Kidney (tissue), 13 donors: ENCODE measurements at regions not wholly inside any gene's neighbourhood (a gene's known extent, or its start where the extent isn't known, plus 50 kb on each side); places are given as distances from the start of the nearest gene placed in this dataset.

Experiments
- DNase-seq, 5 donors: peaks; one replicate each; pipeline ENCODE4 v3.0.0-alpha.2; 2013 to 2020
- FAIRE-seq: peaks from 2 replicates; lab custom pipeline; 2012; peaks lifted over from hg19 to GRCh38; lab: Jason Lieb, UNC
- H3K27ac ChIP-seq, 2 donors: one replicate each; pipeline ENCODE4 v1.7.0; 2013; ENCODE audit warnings: low read depth in 2 of 2, low read length in 2 of 2, inconsistent platforms in 1 of 2
- H3K27me3 ChIP-seq: one replicate; pipeline ENCODE4 v1.7.1; 2013; ENCODE audit warnings: low read length, inconsistent platforms; ENCODE audit not compliant: control insufficient read depth, insufficient read depth
- H3K36me3 ChIP-seq, 3 donors: one replicate each; pipeline versions ENCODE4 v1.7.0 to v1.7.1; 2013; ENCODE audit warnings: low read length in 3 of 3, control low read depth in 1 of 3, inconsistent platforms in 1 of 3; ENCODE audit not compliant: insufficient read depth in 3 of 3, control insufficient read depth in 2 of 3
- H3K4me1 ChIP-seq, 3 donors: one replicate each; pipeline versions ENCODE4 v1.7.0 to v1.7.1; 2013; ENCODE audit warnings: low read length in 3 of 3, inconsistent platforms in 1 of 3, low read depth in 1 of 3; ENCODE audit not compliant: control insufficient read depth in 2 of 3, insufficient read depth in 2 of 3
- H3K4me3 ChIP-seq, 3 donors: one replicate each; pipeline versions ENCODE4 v1.7.0 to v1.8.1; 2013; ENCODE audit warnings: low read length in 3 of 3, control low read depth in 1 of 3, inconsistent platforms in 1 of 3
- H3K9ac ChIP-seq, 3 donors: one replicate each; pipeline versions ENCODE4 v1.7.0 to v1.7.1; 2013; ENCODE audit warnings: low read length in 3 of 3, control low read depth in 1 of 3, inconsistent platforms in 1 of 3
- H3K9me3 ChIP-seq, 3 donors: one replicate each; pipeline versions ENCODE4 v1.7.0 to v1.7.1; 2013; ENCODE audit warnings: low read length in 3 of 3, control low read depth in 1 of 3, inconsistent platforms in 1 of 3; ENCODE audit not compliant: control insufficient read depth in 2 of 3, insufficient read depth in 1 of 3
- intact Hi-C: fragments of 100-400 bp; cut with DNase I; formaldehyde crosslinking; loops from one replicate; pipeline ENCODE4 v1.11.1; 2022
- TF ChIP-seq, protein P1 (sequence below): IDR thresholded peaks from 3 replicates; pipeline ENCODE4 v1.5.1; 2012; ENCODE audit warnings: mild to moderate bottlenecking, moderate library complexity, borderline replicate concordance; ENCODE audit not compliant: insufficient read depth; ENCODE audit errors: extremely low read depth
- donor health status: control.
- donor health status: control.
- donor health status: control.
- donor health status: control.
- donor health status: control.
- donor health status: DM: yes; HTN: yes; CAD: no.
- donor health status: Normal renal cell carcinoma (clear cell type).

DNA sequence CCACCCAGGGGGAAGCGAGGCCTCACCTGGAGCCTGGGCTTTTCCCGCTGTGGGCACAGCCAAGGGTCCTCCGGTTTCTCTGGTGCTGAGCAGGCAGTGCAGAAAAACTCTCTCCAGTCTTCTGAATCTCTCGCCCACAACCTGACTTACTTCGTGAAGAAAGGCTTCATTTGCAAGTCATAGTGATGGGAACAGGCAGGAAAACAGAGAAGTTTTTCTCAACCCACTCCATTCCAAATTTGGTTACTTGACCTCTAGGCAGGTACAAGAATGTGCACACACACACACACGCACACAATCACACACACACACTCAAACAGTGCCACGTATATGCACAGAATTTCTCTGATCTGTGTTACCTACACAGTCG is 524.5 kb downstream of the CD83 start:
- TF ChIP-seq, protein P1, sequence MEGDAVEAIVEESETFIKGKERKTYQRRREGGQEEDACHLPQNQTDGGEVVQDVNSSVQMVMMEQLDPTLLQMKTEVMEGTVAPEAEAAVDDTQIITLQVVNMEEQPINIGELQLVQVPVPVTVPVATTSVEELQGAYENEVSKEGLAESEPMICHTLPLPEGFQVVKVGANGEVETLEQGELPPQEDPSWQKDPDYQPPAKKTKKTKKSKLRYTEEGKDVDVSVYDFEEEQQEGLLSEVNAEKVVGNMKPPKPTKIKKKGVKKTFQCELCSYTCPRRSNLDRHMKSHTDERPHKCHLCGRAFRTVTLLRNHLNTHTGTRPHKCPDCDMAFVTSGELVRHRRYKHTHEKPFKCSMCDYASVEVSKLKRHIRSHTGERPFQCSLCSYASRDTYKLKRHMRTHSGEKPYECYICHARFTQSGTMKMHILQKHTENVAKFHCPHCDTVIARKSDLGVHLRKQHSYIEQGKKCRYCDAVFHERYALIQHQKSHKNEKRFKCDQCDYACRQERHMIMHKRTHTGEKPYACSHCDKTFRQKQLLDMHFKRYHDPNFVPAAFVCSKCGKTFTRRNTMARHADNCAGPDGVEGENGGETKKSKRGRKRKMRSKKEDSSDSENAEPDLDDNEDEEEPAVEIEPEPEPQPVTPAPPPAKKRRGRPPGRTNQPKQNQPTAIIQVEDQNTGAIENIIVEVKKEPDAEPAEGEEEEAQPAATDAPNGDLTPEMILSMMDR = no peak
- intact Hi-C loops = no loop called here
- Histone ChIP-seq H3K4me1 (peaks cover 0 to 9% (median 2%) of the 10 kb centered on the region in 3 donors), H3K4me3 (no peak overlapping the region), H3K36me3 (no peaks in the 10 kb centered on the region), H3K27me3 (no peaks in the 10 kb centered on the region), H3K9me3 (no peaks in the 10 kb centered on the region), H3K9ac (no peak overlapping the region), H3K27ac (no peak overlapping the region)
- FAIRE-seq (no peak), DNase-seq (no peak)

DNA sequence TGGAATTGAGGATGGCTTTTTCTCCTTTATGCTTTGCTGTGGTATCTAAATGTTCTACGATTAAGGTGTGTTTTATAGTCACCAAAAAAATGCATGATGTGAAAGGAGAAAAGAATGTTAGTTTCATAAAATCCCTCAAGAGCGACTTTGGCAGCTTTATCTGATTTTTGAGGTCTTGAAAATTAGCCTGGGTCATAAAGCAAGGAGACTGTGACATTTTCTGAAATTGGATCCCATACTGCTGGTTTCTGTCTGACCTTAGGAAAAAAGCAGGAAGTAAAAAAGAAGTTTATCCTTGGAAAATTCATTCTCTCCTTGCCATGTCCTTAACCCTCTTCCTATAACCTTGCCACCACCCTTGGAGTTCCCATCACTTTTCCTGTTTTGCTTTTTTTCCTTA is 525.3 kb downstream of the CD83 start:
- H3K4me1 ChIP-seq = peaks cover 0 to 9% (median 2%) of the 10 kb centered on the region in 3 donors
- no peaks in the 10 kb centered on the region for H3K36me3 ChIP-seq
- intact Hi-C loops = no loop called here
- H3K4me3 ChIP-seq = no peak overlapping the region
- no peak overlapping the region for H3K27ac ChIP-seq
- no peaks in the 10 kb centered on the region for H3K27me3 ChIP-seq
- H3K9ac ChIP-seq = no peak overlapping the region
- FAIRE-seq = no peak
- DNase-seq = no peak
- H3K9me3 ChIP-seq = no peaks in the 10 kb centered on the region
- TF ChIP-seq, protein P1 = no peak

DNA sequence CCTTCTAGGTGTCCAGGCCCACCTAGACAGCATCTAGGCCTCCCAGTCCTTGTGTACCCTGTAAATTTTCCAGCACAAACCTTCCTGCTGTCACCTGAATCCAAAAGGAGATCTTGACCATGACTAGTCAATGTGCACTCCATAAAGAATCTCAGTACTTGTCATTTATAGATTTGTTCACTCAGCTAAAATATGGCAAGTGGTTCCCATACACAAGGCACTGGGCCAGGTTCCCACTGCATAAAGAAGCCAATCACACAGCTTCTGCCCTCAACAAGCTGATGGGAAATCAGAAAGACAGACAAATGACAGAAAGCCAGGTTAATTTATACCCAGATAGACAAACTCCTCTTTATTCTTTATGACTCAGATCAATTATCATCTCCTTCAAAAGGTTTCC is 526.8 kb downstream of the CD83 start:
- no peak overlapping the region for H3K27ac ChIP-seq
- DNase-seq (no peak), FAIRE-seq (no peak)
- no peaks in the 10 kb centered on the region for H3K27me3 ChIP-seq
- peaks cover 0 to 3% (median under 1%) of the 10 kb centered on the region in 3 donors for H3K4me1 ChIP-seq
- TF ChIP-seq, protein P1 = no peak
- intact Hi-C loops = no loop called here
- H3K9ac ChIP-seq = no peak overlapping the region
- no peak overlapping the region for H3K4me3 ChIP-seq
- H3K36me3 ChIP-seq = no peaks in the 10 kb centered on the region
- no peaks in the 10 kb centered on the region for H3K9me3 ChIP-seq

DNA sequence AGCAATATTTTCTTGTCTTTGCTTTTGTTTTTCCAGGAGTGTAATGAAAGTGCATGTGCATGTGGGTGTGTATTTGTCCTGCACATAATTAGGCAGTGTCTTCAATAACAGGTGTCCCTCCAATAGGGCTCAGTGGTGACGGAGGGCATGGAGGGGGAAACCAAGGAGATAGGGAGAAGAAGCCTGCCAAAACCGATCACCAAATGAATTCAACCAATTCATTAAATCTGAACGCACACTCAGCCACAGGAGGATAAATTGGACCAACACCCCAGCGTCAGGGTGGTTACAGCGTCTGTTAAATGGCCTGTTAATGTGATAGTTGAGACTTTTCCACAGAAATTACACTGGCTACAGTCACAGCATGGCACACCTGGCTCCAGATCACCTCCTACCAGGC is 527.6 kb downstream of the CD83 start:
- no peak overlapping the region for H3K27ac ChIP-seq
- no peaks in the 10 kb centered on the region for H3K27me3 ChIP-seq
- intact Hi-C loops = no loop called here
- no peak for DNase-seq
- FAIRE-seq = no peak
- H3K9ac ChIP-seq = no peak overlapping the region
- H3K36me3 ChIP-seq = no peaks in the 10 kb centered on the region
- TF ChIP-seq, protein P1 = no peak
- no peak overlapping the region for H3K4me3 ChIP-seq
- H3K4me1 ChIP-seq = no peaks in the 10 kb centered on the region
- no peaks in the 10 kb centered on the region for H3K9me3 ChIP-seq
